MM.1S (cell line): ENCODE measurements at regions not wholly inside any gene's neighbourhood (a gene's known extent, or its start where the extent isn't known, plus 50 kb on each side); places are given as distances from the start of the nearest gene placed in this dataset.

Experiments used
- DNase-seq: peaks from one replicate; pipeline ENCODE4 v3.0.0-alpha.2; 2015
- H2AFZ ChIP-seq: fragments of 300-600 bp; sonication (generic); 2 replicates; pipeline ENCODE4 v1.6.0; 2016; ENCODE audit warnings: antibody characterized with exemption, low read length
- H3F3A ChIP-seq: fragments of 300-600 bp; sonication (generic); 2 replicates; pipeline ENCODE4 v1.6.1; 2016; ENCODE audit warnings: mild to moderate bottlenecking, antibody characterized with exemption, low read length, moderate library complexity, mixed read lengths; ENCODE audit not compliant: insufficient read depth
- H3K27ac ChIP-seq: fragments of 300-600 bp; sonication (generic); 2 replicates; pipeline ENCODE4 v1.5.1; 2016; ENCODE audit warnings: mild to moderate bottlenecking, low read length
- H3K27me3 ChIP-seq: fragments of 300-600 bp; sonication (generic); replicated peaks from 2 replicates; pipeline ENCODE4 v1.6.0; 2016; ENCODE audit warnings: low read length; ENCODE audit not compliant: insufficient read depth
- H3K36me3 ChIP-seq: fragments of 300-600 bp; sonication (generic); replicated peaks from 2 replicates; pipeline ENCODE4 v1.6.1; 2016; ENCODE audit warnings: mild to moderate bottlenecking, low read length, mixed read lengths; ENCODE audit not compliant: insufficient read depth
- H3K4me1 ChIP-seq: fragments of 300-600 bp; sonication (generic); 2 replicates; pipeline ENCODE4 v1.6.1; 2016; ENCODE audit warnings: low read length, mixed read lengths
- H3K4me2 ChIP-seq: fragments of 300-600 bp; sonication (generic); 2 replicates; pipeline ENCODE4 v1.6.0; 2016; ENCODE audit warnings: low read depth, low read length
- H3K4me3 ChIP-seq: fragments of 300-600 bp; sonication (generic); 2 replicates; pipeline ENCODE4 v1.5.1; 2016; ENCODE audit warnings: low read length, mixed read lengths
- H3K79me2 ChIP-seq: fragments of 300-600 bp; sonication (generic); 2 replicates; pipeline ENCODE4 v1.6.1; 2016; ENCODE audit warnings: mixed run types, low read length, mixed read lengths
- H3K9ac ChIP-seq: fragments of 300-600 bp; sonication (generic); 2 replicates; pipeline ENCODE4 v1.6.1; 2016; ENCODE audit warnings: low read length, mixed read lengths
- H3K9me2 ChIP-seq: fragments of 300-600 bp; sonication (generic); replicated peaks from 2 replicates; pipeline ENCODE4 v1.6.1; 2016; ENCODE audit warnings: mild to moderate bottlenecking, low read length, mixed read lengths; ENCODE audit not compliant: insufficient read depth
- H3K9me3 ChIP-seq: fragments of 300-600 bp; sonication (generic); replicated peaks from 2 replicates; pipeline ENCODE4 v1.6.1; 2016; ENCODE audit warnings: mild to moderate bottlenecking, low read length, mixed read lengths; ENCODE audit not compliant: insufficient read depth
- H4K20me1 ChIP-seq: fragments of 300-600 bp; sonication (generic); 2 replicates; pipeline ENCODE4 v1.6.1; 2016; ENCODE audit warnings: mild to moderate bottlenecking, low read length, moderate library complexity, mixed read lengths; ENCODE audit not compliant: insufficient read depth
- EZH2 ChIP-seq: fragments of 300-600 bp; sonication (generic); optimal IDR thresholded peaks from 2 replicates; pipeline ENCODE3; 2017; ENCODE audit warnings: low read depth, mild to moderate bottlenecking, antibody characterized with exemption, low read length, mixed read lengths
- EZH2phosphoT487 ChIP-seq: fragments of 300-600 bp; sonication (generic); IDR thresholded peaks from 2 replicates; pipeline ENCODE4 v1.6.1; 2018; ENCODE audit warnings: antibody characterized with exemption, low read length
- TF ChIP-seq, protein P1 (sequence below): fragments of 300-600 bp; sonication (generic); IDR thresholded peaks from 2 replicates; pipeline ENCODE4 v1.5.1; 2016; ENCODE audit warnings: antibody characterized with exemption, low read length, mixed read lengths

DNA sequence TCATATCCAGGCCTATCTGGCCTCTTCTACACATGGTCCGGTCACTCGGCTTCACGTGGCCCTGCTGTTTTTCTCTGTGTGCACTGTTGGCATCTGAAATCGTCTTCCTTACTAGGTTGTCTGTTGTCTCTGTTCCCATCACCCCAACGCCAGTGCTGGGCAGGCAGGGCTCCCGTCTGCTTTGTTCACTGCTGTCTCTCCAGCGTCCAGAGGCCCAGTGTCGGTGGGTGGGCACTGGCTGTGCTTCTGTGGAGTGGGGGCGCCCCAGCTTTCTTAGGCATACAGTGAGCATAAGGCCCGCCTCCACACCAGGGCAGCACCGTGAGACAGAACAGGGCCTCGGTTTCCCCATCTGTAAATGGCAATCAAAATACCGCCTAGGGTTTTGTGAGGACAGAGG lies 153.1 kb downstream of the BCL11B start:
- DNase-seq = no peak
- Histone ChIP-seq H3K79me2 (no peaks in the 10 kb centered on the region), H3F3A (no peaks in the 10 kb centered on the region), H3K27ac (no peak overlapping the region), H2AFZ (no peak overlapping the region), H3K4me3 (no peak overlapping the region), H3K27me3 (no peaks in the 10 kb centered on the region), H3K4me2 (no peak overlapping the region), H4K20me1 (no peaks in the 10 kb centered on the region), H3K9me3 (no peaks in the 10 kb centered on the region), H3K36me3 (no peaks in the 10 kb centered on the region), H3K9me2 (no peaks in the 10 kb centered on the region), H3K4me1 (no peaks in the 10 kb centered on the region), H3K9ac (no peak overlapping the region)
- TF ChIP-seq EZH2 (no peak), EZH2phosphoT487 (no peak)
- TF ChIP-seq, protein P1, sequence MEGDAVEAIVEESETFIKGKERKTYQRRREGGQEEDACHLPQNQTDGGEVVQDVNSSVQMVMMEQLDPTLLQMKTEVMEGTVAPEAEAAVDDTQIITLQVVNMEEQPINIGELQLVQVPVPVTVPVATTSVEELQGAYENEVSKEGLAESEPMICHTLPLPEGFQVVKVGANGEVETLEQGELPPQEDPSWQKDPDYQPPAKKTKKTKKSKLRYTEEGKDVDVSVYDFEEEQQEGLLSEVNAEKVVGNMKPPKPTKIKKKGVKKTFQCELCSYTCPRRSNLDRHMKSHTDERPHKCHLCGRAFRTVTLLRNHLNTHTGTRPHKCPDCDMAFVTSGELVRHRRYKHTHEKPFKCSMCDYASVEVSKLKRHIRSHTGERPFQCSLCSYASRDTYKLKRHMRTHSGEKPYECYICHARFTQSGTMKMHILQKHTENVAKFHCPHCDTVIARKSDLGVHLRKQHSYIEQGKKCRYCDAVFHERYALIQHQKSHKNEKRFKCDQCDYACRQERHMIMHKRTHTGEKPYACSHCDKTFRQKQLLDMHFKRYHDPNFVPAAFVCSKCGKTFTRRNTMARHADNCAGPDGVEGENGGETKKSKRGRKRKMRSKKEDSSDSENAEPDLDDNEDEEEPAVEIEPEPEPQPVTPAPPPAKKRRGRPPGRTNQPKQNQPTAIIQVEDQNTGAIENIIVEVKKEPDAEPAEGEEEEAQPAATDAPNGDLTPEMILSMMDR = no peak
